OCI-LY3 (cell line): ENCODE measurements at regions not wholly inside any gene's neighbourhood (a gene's known extent, or its start where the extent isn't known, plus 50 kb on each side); places are given as distances from the start of the nearest gene placed in this dataset.

ENCODE experiments used
- H2AFZ ChIP-seq: fragments of 200-600, 300-600 bp; shearing (Covaris generic); 2 replicates; pipeline ENCODE4 v1.6.0; 2014; ENCODE audit warnings: antibody characterized with exemption, low read depth, low read length
- H3K27ac ChIP-seq: fragments of 200-600, 300-600 bp; sonication (generic); 2 replicates; pipeline ENCODE4 v1.5.1; 2014; ENCODE audit warnings: mild to moderate bottlenecking, low read length, moderate library complexity, mixed read lengths
- H3K27me3 ChIP-seq: fragments of 200-600, 300-600 bp; sonication (generic); 2 replicates; pipeline ENCODE4 v1.6.1; 2014; ENCODE audit warnings: low read depth, low read length, mixed read lengths
- H3K36me3 ChIP-seq: fragments of 200-600, 300-600 bp; sonication (generic); replicated peaks from 2 replicates; pipeline ENCODE3; 2014; ENCODE audit warnings: low read depth, low read length, mixed read lengths
- H3K4me1 ChIP-seq: fragments of 300-600, 200-600 bp; sonication (generic); 2 replicates; pipeline ENCODE4 v1.6.1; 2014; ENCODE audit warnings: low read length, mixed read lengths
- H3K4me2 ChIP-seq: fragments of 200-600, 300-600 bp; sonication (generic); 2 replicates; pipeline ENCODE4 v1.6.1; 2014; ENCODE audit warnings: low read length, mixed read lengths
- H3K4me3 ChIP-seq: fragments of 300-600, 200-600 bp; sonication (generic); 2 replicates; pipeline ENCODE4 v1.5.1; 2014; ENCODE audit warnings: antibody characterized with exemption, mild to moderate bottlenecking, low read length, moderate library complexity
- H3K79me2 ChIP-seq: fragments of 300-600, 200-600 bp; shearing (Covaris generic); 2 replicates; pipeline ENCODE4 v1.6.1; 2014; ENCODE audit warnings: mild to moderate bottlenecking, low read length, mixed read lengths
- H3K9ac ChIP-seq: fragments of 300-600, 200-600 bp; shearing (Covaris generic); 2 replicates; pipeline ENCODE4 v1.6.0; 2014; ENCODE audit warnings: mild to moderate bottlenecking, low read length, moderate library complexity
- H3K9me3 ChIP-seq: fragments of 200-600, 300-600 bp; shearing (Covaris generic); 2 replicates; pipeline ENCODE4 v1.6.1; 2014; ENCODE audit warnings: low read length, mixed read lengths; ENCODE audit not compliant: insufficient read depth
- H4K20me1 ChIP-seq: fragments of 200-600, 300-600 bp; sonication (generic); 2 replicates; pipeline ENCODE4 v1.6.1; 2016; ENCODE audit warnings: low read length, mixed read lengths; ENCODE audit not compliant: insufficient read depth
- CTCF ChIP-seq: fragments of 200-600, 300-600 bp; sonication (generic); IDR thresholded peaks from 2 replicates; pipeline ENCODE4 v1.5.1; 2014; ENCODE audit warnings: antibody characterized with exemption, low read length, low read depth
- EZH2phosphoT487 ChIP-seq: fragments of 200-600 bp; shearing (Covaris generic); IDR thresholded peaks from 2 replicates; pipeline ENCODE4 v1.6.1; 2018; ENCODE audit warnings: antibody characterized with exemption, mixed run types, low read depth

GRCh38 chr3:188053710-188054380, 100.1 kb upstream of the LPP start:
- H4K20me1 ChIP-seq = no peaks in the 10 kb centered on the region
- no peaks in the 10 kb centered on the region for H3K4me1 ChIP-seq
- H3K4me2 ChIP-seq = no peak overlapping the region
- no peaks in the 10 kb centered on the region for H3K9me3 ChIP-seq
- H3K36me3 ChIP-seq = no peaks in the 10 kb centered on the region
- no peak overlapping the region for H3K9ac ChIP-seq
- H3K4me3 ChIP-seq = no peak overlapping the region
- H2AFZ ChIP-seq = no peak overlapping the region
- TF ChIP-seq EZH2phosphoT487 = no peak
- no peak for TF ChIP-seq CTCF
- H3K79me2 ChIP-seq = no peaks in the 10 kb centered on the region
- peaks cover 12% of the 10 kb centered on the region for H3K27me3 ChIP-seq
- no peak overlapping the region for H3K27ac ChIP-seq

- Histone ChIP-seq H3K27ac (no peak overlapping the region), H3K4me2 (no peak overlapping the region), H3K4me3 (no peak overlapping the region), H4K20me1 (no peaks in the 10 kb centered on the region), H3K9me3 (no peaks in the 10 kb centered on the region), H3K4me1 (no peaks in the 10 kb centered on the region), H3K79me2 (no peaks in the 10 kb centered on the region), H2AFZ (no peak overlapping the region), H3K36me3 (no peaks in the 10 kb centered on the region), H3K9ac (no peak overlapping the region), H3K27me3 (peaks cover 5% of the 10 kb centered on the region)
- TF ChIP-seq CTCF (no peak), EZH2phosphoT487 (no peak)
Observed at GRCh38 chr3:188054541-188054940, 99.4 kb upstream of the LPP start.

- Histone ChIP-seq H2AFZ (no peak overlapping the region), H3K79me2 (no peaks in the 10 kb centered on the region), H3K9me3 (no peaks in the 10 kb centered on the region), H3K27me3 (peaks cover 5% of the 10 kb centered on the region; the same call in 1 of the 2 replicates), H3K4me1 (no peaks in the 10 kb centered on the region), H3K27ac (no peak overlapping the region), H4K20me1 (no peaks in the 10 kb centered on the region), H3K4me2 (no peak overlapping the region), H3K4me3 (no peak overlapping the region), H3K9ac (no peak overlapping the region), H3K36me3 (no peaks in the 10 kb centered on the region)
- no peak for TF ChIP-seq CTCF
Observed at GRCh38 chr3:188055388-188055787, 98.6 kb upstream of the LPP start.

GRCh38 chr3:188057124-188057523, 96.8 kb upstream of the LPP start:
- no peak overlapping the region for H3K27ac ChIP-seq
- no peak overlapping the region for H3K4me3 ChIP-seq
- no peak overlapping the region for H2AFZ ChIP-seq
- no peaks in the 10 kb centered on the region for H4K20me1 ChIP-seq
- no peaks in the 10 kb centered on the region for H3K9me3 ChIP-seq
- no peaks in the 10 kb centered on the region for H3K36me3 ChIP-seq
- TF ChIP-seq EZH2phosphoT487 = no peak
- no peak for TF ChIP-seq CTCF
- no peak overlapping the region for H3K9ac ChIP-seq
- peaks cover 5% of the 10 kb centered on the region; the same call in 1 of the 2 replicates for H3K27me3 ChIP-seq
- no peaks in the 10 kb centered on the region for H3K79me2 ChIP-seq
- peaks cover 12% of the 10 kb centered on the region for H3K4me1 ChIP-seq
- no peak overlapping the region for H3K4me2 ChIP-seq
